ENCODE measurements at regions not wholly inside any gene's neighbourhood (a gene's known extent, or its start where the extent isn't known, plus 50 kb on each side); places are given as distances from the start of the nearest gene placed in this dataset.

DNA sequence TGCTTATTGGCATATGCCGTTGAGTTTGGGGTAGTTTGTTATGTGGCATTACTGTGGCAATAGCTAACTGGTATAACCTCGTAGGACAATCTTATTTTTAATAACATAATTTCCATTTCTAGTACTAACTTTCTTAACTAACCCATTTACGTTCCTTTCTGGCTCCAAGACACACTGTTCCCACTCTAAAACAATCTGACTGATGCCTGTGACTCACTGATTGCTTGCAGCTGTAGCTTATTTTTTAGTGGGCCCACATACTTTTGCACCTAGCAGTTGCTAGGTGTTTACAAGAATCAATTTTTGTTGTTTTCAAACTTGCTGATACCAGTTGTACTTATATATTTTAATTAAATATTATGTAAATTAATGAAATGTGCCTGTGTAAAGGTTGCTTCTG, 52.2 kb downstream of the FAT3 start:
- DNase-seq (ENCODE audit: extremely low read depth, low read depth), result no peak

DNA sequence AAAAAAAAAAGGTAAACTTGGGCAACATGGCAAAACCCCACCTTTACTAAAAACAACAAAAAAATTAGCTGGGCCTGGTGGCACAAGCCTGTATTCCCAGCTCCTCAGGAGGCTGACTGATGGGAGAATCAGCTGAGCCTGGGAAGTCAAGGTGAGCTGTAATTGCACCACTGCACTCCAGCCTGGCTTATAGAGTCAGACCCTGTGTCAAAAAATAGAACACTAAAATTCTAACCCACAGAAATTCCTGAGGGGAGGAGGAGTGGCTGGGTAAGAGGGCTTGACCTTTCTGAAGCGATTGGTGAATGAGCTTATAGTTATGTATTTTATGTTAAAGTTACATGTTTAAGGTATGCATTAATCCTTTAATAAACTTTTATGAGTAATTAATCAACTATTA, 53.3 kb downstream of the FAT3 start:
- no peak for DNase-seq (ENCODE audit: extremely low read depth, low read depth)

DNA sequence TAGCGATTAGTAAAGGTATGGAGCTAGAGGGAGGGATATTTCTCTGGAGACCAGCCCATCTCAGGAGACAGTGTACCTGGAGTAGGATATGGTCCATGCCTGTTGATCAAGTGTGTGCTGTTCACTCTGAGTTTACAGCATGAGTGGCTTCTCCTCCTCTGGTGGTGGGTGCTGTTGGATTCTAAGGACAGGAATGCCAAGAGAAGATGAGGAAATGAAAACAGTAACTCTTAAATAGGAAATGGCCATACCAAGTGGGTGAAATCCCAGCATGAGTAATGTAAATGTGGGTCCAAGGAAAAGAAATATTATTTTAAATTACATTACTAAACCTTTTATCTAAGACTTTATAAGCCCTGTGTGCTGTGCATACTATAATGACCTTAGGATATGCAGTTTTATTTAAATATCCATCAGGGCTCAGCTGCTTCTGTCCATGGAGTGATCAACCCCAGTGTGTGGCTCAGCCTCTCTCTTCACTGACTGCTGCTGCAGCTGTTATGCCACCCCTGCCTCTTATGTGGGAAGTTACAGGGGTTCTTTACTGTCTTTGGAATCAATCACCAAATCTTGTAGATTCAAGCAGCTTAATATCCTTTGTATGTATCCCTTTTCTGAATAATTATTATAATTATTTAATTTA, 54.3 kb downstream of the FAT3 start:
- DNase-seq (ENCODE audit: extremely low read depth, low read depth), result no peak

DNA sequence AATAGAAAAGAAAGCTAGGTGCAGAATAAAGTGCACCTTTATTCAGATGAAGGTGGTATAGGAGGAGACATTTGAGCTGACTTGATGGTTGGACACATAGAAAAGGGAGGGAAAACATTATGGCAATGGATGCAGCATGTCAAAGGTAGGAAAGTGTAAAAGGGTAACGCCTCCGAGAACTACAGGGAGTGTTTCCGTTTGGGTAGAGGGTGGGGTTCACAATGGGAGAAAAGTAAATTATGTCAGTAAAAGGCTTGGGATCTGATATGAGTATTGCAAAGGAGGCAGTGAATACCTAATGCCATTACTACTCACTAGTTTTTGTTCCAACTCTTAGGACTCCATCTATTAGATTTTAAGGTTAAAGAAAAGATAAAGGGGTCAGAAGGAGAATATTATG, 59.5 kb downstream of the FAT3 start:
- DNase-seq (ENCODE audit: extremely low read depth, low read depth), result no peak

GRCh38 chr11:92284558-92284957, 59.9 kb downstream of the FAT3 start:
- no peak for DNase-seq (ENCODE audit: extremely low read depth, low read depth)

GRCh38 chr11:92285776-92286175, 61.2 kb downstream of the FAT3 start:
- no peak for DNase-seq (ENCODE audit: extremely low read depth, low read depth)

DNA sequence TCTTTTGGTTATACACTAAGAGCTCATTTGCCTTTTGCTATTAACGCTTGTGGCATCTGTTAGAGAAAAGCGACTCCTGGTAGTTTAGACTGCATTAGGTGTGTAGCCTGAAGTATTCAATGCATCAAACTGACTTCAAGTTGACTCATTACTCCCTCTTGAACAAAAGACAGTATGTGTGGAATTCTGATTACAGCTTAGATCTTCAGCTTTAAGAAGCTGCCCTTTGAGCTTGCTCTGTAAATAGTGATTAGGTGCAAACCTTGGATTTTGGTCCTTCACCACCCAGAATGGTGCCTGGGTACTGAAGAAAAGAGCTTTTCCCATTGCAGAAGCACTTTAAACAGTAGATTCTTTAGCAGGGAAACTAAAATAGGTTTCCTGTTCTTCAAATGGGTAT, 62.1 kb downstream of the FAT3 start:
- DNase-seq (ENCODE audit: extremely low read depth, low read depth), result no peak

- no peak for DNase-seq (ENCODE audit: extremely low read depth, low read depth)
These were observed 70.8 kb downstream of the FAT3 start for GRCh38 chr11:92295175-92296137.

- no peak for DNase-seq (ENCODE audit: extremely low read depth, low read depth)
These were observed 71.5 kb downstream of the FAT3 start for GRCh38 chr11:92296138-92296515.

- DNase-seq (ENCODE audit: extremely low read depth, low read depth), result no peak
These were observed 73.2 kb downstream of the FAT3 start for GRCh38 chr11:92297567-92298553.

- no peak for DNase-seq (ENCODE audit: extremely low read depth, low read depth)
These were observed 76.3 kb downstream of the FAT3 start for GRCh38 chr11:92300876-92301275.

DNA sequence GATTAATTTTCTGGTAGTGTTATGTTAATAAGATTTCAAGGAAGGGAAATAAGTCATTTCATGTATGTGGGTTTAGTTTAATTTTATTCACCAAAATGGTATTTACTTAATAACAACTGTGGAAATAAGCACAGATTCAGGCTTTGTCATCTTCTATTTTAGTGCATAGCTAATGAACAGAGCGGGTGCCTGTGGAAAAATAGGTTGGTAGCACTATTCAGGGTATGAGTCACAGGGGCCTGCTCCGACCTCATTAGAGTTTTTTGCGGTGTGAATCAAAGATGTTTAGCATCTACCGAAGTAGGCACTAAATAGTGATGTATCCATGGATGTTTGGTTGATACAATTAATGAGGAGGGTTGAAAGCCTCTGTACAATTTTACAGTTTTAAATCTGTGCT, 78.2 kb downstream of the FAT3 start:
- DNase-seq (ENCODE audit: extremely low read depth, low read depth), result no peak

DNA sequence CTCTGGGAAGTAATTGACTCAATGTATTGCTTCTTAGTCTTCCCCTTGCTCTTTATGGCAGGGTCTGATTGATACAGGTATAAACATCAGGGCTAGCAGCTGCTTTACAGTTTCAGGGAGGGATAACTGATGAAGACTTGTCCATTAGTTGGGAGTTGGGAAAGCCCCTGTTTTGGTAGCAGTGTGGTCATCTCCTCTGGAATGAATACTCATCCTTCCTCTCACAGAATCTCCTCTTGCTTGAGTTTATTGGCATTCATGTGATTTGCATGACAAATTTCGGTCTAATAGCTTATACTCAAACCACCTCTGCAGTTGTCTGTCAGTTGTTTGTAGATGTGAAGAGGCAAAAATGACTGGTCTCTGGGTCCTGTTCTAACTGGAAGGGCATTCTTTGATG, 79.7 kb downstream of the FAT3 start:
- DNase-seq (ENCODE audit: extremely low read depth, low read depth), result no peak

DNA sequence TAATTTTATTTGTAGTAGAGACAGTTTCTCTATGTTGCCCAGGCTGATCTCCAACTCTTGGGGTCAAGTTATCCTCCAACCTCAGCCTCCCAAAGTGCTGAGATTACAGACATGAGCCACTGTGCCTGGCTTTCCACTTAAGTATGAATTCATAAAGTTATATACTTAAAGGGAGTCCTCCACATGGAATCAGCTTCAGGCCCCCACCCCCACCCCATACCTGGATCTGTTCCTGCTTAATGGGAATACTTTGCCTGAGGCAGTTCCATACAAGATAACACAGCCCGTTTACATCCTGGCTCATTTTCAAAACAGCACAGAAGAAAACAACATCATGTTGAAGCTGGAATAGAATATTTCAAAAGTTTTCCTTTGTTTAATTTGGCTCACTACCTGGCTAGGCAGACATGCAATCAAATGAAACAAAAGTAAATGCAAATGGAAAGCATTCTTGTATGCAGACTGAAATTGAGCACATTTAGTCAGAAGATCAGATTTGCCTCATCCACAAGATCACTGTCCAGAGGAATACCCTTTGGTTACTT, 82.4 kb downstream of the FAT3 start:
- no peak for DNase-seq (ENCODE audit: extremely low read depth, low read depth)

- DNase-seq (ENCODE audit: extremely low read depth, low read depth), result no peak
These were observed 83.7 kb downstream of the FAT3 start for GRCh38 chr11:92308366-92308765.

- DNase-seq (ENCODE audit: extremely low read depth, low read depth), result no peak
These were observed 87.2 kb downstream of the FAT3 start for GRCh38 chr11:92311616-92312449.

DNA sequence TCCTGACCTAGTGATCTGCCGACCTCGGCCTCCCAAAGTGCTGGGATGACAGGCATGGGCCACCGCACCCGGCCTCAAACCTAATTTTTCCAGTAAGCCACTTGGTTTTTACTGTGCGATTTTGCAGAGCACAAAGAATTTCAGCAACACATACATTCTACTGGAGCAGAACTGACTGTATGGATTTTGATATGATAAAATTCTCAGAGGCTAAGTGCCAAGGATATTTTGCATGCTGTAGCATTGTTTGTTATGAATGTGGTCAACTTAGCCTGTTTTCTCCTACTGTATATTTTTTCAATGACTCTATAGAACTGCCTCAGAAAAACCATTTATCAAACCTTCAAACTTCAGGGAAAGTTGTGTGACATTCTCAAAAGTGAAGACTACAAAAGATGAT, 89.2 kb downstream of the FAT3 start:
- no peak for DNase-seq (ENCODE audit: extremely low read depth, low read depth)

GRCh38 chr11:92314499-92314898, 89.9 kb downstream of the FAT3 start:
- no peak for DNase-seq (ENCODE audit: extremely low read depth, low read depth)

- no peak for DNase-seq (ENCODE audit: extremely low read depth, low read depth)
These were observed 91.6 kb downstream of the FAT3 start for GRCh38 chr11:92316106-92316809.

All from NCI-H460 (cell line).